Right lobe of liver (tissue), 4 donors: ENCODE measurements at regions not wholly inside any gene's neighbourhood (a gene's known extent, or its start where the extent isn't known, plus 50 kb on each side); places are given as distances from the start of the nearest gene placed in this dataset.

ENCODE experiments used
- CTCF ChIP-seq, 4 donors: fragments of 200-600 bp in 3 of 4; fragments of 450-650 bp in 1 of 4; IDR thresholded peaks; one replicate each; pipeline versions ENCODE4 v1.5.1 to v1.8.0; 2016 to 2022; ENCODE audit warnings: antibody characterized with exemption in 4 of 4, mild to moderate bottlenecking in 2 of 4
- POLR2A ChIP-seq: fragments of 450-650 bp; IDR thresholded peaks from one replicate; pipeline ENCODE4 v1.6.1; 2017; ENCODE audit warnings: antibody characterized with exemption, mild to moderate bottlenecking
- donor health status: DM: no; HTN: no; CAD: no.
- donor health status: DM: no; HTN: no; CAD: no.
- donor health status: DM: no; HTN: yes; CAD: no.

- TF ChIP-seq POLR2A (no peak), CTCF (IDR thresholded peaks at IDR 0.05) (no peak)
These were observed 518.7 kb downstream of the MCTP2 start for GRCh38 chr15:94749811-94750617.
